Liver (tissue), 3 donors: ENCODE measurements at regions not wholly inside any gene's neighbourhood (a gene's known extent, or its start where the extent isn't known, plus 50 kb on each side); places are given as distances from the start of the nearest gene placed in this dataset.

Experiments
- EGR1 ChIP-seq, 2 donors: IDR thresholded peaks; 2 replicates each; pipeline ENCODE4 v1.6.1; 2016 to 2018; ENCODE audit warnings: antibody characterized with exemption in 2 of 2, low read depth in 2 of 2
- GABPA ChIP-seq, 2 donors: IDR thresholded peaks in 1 of 2; conservative IDR thresholded peaks in 1 of 2; 2 replicates each; pipeline ENCODE4 v1.6.1; 2016; ENCODE audit warnings: antibody characterized with exemption in 2 of 2, mild to moderate bottlenecking in 1 of 2, moderate library complexity in 1 of 2
- NR2F2 ChIP-seq: IDR thresholded peaks from 2 replicates; pipeline ENCODE4 v1.6.1; 2016; ENCODE audit warnings: antibody characterized with exemption
- RAD21 ChIP-seq, 2 donors: IDR thresholded peaks; 2 replicates each; pipeline ENCODE4 v1.6.1; 2016; ENCODE audit warnings: antibody characterized with exemption in 2 of 2, mild to moderate bottlenecking in 2 of 2
- SP1 ChIP-seq: IDR thresholded peaks from 2 replicates; pipeline ENCODE4 v1.6.1; 2018; ENCODE audit warnings: antibody characterized with exemption, mild to moderate bottlenecking
- TAF1 ChIP-seq: conservative IDR thresholded peaks from 2 replicates; pipeline ENCODE4 v1.6.1; 2016; ENCODE audit warnings: antibody characterized with exemption, mild to moderate bottlenecking
- YY1 ChIP-seq: IDR thresholded peaks from 2 replicates; pipeline ENCODE4 v1.6.1; 2016; ENCODE audit warnings: antibody characterized with exemption, mild to moderate bottlenecking
- TF ChIP-seq, protein P1 (sequence below): IDR thresholded peaks from 2 replicates; pipeline ENCODE4 v1.6.1; 2016; ENCODE audit warnings: antibody characterized with exemption
- TF ChIP-seq, protein P2 (sequence below): fragments of 150-350 bp; IDR thresholded peaks from 2 replicates; pipeline ENCODE4 v1.5.1; 2017; ENCODE audit warnings: improper control_type of control experiment, low read depth, low read length; ENCODE audit not compliant: missing input control
- donor health status: healthy.
- donor health status: healthy.

DNA sequence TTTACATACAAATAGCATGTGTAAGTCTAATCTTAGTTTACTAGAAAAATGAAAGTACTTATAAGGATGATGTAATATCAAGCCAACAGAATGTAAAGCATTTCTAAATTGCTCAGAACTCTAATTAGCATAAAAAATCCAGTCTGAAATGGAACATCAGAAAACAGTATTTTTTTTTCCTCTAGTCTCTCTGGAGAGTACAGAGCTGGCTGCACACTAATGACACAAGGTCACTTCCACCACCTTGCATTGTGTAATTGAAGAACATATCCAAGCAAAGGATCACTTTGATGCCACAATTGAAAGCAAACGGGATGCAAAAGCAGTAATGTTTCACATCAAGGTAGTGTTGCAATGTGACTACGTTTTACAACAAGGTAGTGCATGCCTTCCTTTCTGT, 548.0 kb upstream of the LUZP2 start:
- TF ChIP-seq, protein P1, sequence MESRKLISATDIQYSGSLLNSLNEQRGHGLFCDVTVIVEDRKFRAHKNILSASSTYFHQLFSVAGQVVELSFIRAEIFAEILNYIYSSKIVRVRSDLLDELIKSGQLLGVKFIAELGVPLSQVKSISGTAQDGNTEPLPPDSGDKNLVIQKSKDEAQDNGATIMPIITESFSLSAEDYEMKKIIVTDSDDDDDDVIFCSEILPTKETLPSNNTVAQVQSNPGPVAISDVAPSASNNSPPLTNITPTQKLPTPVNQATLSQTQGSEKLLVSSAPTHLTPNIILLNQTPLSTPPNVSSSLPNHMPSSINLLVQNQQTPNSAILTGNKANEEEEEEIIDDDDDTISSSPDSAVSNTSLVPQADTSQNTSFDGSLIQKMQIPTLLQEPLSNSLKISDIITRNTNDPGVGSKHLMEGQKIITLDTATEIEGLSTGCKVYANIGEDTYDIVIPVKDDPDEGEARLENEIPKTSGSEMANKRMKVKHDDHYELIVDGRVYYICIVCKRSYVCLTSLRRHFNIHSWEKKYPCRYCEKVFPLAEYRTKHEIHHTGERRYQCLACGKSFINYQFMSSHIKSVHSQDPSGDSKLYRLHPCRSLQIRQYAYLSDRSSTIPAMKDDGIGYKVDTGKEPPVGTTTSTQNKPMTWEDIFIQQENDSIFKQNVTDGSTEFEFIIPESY, result no peak
- TF ChIP-seq, protein P2, sequence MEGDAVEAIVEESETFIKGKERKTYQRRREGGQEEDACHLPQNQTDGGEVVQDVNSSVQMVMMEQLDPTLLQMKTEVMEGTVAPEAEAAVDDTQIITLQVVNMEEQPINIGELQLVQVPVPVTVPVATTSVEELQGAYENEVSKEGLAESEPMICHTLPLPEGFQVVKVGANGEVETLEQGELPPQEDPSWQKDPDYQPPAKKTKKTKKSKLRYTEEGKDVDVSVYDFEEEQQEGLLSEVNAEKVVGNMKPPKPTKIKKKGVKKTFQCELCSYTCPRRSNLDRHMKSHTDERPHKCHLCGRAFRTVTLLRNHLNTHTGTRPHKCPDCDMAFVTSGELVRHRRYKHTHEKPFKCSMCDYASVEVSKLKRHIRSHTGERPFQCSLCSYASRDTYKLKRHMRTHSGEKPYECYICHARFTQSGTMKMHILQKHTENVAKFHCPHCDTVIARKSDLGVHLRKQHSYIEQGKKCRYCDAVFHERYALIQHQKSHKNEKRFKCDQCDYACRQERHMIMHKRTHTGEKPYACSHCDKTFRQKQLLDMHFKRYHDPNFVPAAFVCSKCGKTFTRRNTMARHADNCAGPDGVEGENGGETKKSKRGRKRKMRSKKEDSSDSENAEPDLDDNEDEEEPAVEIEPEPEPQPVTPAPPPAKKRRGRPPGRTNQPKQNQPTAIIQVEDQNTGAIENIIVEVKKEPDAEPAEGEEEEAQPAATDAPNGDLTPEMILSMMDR, result no peak
- no peak for TF ChIP-seq TAF1
- TF ChIP-seq RAD21 (IDR thresholded peaks at IDR 0.05), result no peak
- TF ChIP-seq EGR1 (IDR thresholded peaks at IDR 0.05; ENCODE audit: low read depth in 2 of 2), result no peak
- no peak for TF ChIP-seq SP1
- no peak for TF ChIP-seq GABPA (IDR thresholded peaks at IDR 0.05 in 1 of 2, conservative IDR thresholded peaks at IDR 0.05 in 1 of 2)
- no peak for TF ChIP-seq NR2F2
- TF ChIP-seq YY1, result no peak
